Breast epithelium (tissue), 3 donors: ENCODE measurements at regions not wholly inside any gene's neighbourhood (a gene's known extent, or its start where the extent isn't known, plus 50 kb on each side); places are given as distances from the start of the nearest gene placed in this dataset.

Source experiments
- CTCF ChIP-seq, 3 donors: fragments of 450-650 bp; IDR thresholded peaks; one replicate each; pipeline ENCODE4 v1.5.1; 2016 to 2017; ENCODE audit warnings: antibody characterized with exemption in 3 of 3, mild to moderate bottlenecking in 3 of 3, moderate library complexity in 3 of 3
- POLR2A ChIP-seq: fragments of 450-650 bp; IDR thresholded peaks from one replicate; pipeline ENCODE4 v1.6.1; 2016; ENCODE audit warnings: antibody characterized with exemption, mild to moderate bottlenecking, moderate library complexity
- POLR2AphosphoS5 ChIP-seq, 3 donors: sonication (generic); formaldehyde crosslinking; IDR thresholded peaks; one replicate each; pipeline ENCODE4 v1.6.1; 2017; ENCODE audit warnings: antibody characterized with exemption in 3 of 3

- TF ChIP-seq CTCF (IDR thresholded peaks at IDR 0.05): no peak
- no peak for TF ChIP-seq POLR2AphosphoS5 (IDR thresholded peaks at IDR 0.05)
- no peak for TF ChIP-seq POLR2A
Measured at GRCh38 chr20:48425817-48426612, 401.8 kb downstream of the PREX1 start.
